GM19452 (cell line): ENCODE measurements at regions not wholly inside any gene's neighbourhood (a gene's known extent, or its start where the extent isn't known, plus 50 kb on each side); places are given as distances from the start of the nearest gene placed in this dataset.
"Not testable (repeated sequence)": the region's sequence is repeated elsewhere in the genome, so short reads cannot be mapped to it uniquely, and the experiment has no call there.

Source experiments
- ATAC-seq: cut with Tn5 transposase; IDR thresholded peaks from one replicate; pipeline ENCODE4 v1.9.1; 2021; ENCODE audit not compliant: unreplicated experiment

DNA sequence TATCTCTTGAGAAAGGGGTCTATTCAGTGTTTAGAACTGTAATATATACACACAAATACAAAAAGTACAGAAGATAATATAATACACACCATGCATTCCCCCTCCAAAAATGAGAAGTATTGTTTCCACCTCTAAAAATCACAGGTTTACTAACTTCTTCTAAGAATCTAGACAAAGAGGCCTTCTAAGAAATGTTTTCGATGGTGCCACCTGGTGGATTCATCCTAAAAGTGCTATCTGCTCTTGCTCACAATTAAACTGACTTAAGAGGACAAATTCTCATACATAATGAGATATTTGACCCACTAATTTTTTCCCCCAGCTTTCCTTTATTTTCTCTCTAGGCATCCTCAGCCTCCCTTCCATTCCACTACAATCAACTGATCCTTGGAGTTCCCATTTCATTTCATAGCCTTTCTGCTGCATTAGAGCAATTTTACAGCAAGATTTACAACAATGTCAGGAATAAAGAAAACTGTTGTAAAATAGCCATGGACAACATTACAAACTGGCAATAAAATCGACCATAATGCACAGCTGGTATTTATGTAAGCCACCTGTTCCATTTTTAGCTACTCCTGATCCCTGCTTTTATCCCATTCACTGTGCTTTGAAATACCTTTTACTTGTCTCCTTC is 124.6 kb downstream of the ARRDC4 start:
- no peak for ATAC-seq

DNA sequence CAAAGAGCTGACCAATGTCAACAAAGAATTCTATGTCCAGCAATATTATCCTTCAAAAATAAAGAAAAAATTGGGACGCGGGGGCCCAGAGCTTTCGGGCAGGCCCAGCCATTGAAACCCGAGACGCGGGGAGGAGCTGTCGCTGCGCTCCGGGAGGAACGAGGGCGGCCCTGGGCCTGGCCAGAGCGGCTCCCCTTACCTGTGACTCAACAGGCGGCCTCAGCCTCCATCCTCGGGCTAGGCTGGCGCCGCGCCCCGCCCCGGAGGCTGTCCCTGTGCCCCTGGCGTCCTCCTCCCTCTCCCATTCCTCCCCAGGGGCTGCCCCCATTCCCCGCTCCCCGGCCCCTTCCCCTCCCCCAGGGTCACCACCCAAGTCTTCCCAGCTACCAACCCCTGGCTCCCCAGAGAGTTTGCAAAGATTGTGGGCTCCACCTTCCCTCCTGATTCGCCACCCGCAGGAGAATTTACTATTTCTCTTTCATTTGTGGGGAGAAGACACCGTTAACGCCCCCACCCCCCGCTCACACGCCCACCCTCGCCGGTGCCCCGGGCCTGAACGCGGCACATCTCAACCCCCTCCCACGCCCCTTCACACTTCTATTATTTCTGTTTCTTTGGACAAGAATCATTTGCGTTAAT is 127.9 kb downstream of the ARRDC4 start:
- peak; percentile 66 for ATAC-seq

DNA sequence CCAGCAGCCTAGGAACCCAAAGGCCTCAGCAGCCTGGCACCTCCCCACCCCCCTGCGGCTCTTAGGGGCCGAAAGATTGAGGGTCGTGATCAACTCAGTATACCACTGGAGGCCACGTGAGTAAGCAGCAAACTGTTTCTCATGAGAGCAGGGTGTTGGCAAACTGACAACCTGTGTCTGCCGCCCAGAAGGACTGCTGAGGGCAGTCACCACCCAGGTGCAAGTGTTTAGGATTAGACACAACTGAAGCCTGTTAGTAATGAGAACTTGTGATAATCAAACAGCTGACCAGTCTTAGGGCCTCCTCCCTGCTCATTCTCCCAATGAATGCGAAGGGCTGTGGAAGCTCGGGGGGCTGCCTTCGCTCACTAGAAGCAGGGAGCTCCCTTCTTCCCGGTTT is 128.8 kb downstream of the ARRDC4 start:
- ATAC-seq: not testable (repeated sequence)

DNA sequence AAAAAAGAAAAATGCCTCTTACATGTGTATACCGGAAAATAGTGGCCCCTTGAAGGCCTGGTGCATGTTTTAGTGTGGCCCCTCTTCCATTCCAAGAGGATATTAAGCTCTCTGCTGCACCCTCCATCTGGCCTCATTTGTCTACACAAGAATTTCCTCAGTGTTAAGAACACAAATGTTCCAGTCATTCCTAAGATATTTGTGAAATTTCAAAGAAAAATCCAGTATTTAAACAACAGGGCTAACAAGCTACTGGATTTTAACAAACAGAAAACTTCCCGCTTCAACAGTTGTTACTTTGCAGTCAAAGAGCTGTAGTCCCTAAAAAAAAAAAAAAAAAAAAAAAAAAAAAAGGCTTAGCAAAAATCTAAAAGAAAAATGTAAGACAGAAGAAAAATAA is 137.5 kb downstream of the ARRDC4 start:
- not testable (repeated sequence) for ATAC-seq

DNA sequence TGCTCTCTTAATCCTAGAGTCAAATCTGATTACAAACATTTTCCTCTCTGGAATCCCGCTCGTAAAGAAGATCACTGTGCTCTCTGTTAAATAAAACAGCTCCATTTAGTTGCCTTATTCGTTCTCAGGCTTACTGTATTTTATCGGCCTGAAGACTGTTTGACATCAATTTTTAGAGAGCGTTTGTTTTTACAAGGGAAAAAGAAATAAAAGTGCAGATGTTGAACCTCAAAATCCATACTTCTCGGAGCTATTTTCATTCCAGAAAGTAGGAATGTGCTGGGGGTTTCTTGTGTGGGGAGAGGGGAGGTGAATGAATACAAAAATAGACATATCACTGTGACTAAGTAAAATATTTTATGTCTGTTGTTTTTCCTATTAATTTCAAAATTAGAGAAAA is 140.1 kb downstream of the ARRDC4 start:
- not testable (repeated sequence) for ATAC-seq

DNA sequence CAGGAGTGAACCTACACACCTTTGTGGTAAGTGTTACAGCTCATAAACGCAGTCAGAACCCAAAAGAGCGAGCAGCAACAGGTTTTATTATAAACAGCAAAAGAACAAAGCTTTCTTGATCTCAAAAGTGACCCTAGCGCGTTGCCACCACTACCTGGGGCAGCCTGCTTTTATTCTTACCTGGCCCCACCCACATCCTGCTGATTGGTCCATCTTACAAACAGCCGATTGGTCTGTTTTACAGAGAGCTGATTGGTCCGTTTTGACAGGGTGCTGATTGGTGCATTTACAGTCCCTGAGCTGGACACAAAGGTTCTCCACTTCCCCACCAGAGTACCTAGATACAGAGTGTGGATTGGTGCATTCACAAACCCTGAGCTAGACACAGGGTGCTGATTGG is 143.1 kb downstream of the ARRDC4 start:
- no peak for ATAC-seq

DNA sequence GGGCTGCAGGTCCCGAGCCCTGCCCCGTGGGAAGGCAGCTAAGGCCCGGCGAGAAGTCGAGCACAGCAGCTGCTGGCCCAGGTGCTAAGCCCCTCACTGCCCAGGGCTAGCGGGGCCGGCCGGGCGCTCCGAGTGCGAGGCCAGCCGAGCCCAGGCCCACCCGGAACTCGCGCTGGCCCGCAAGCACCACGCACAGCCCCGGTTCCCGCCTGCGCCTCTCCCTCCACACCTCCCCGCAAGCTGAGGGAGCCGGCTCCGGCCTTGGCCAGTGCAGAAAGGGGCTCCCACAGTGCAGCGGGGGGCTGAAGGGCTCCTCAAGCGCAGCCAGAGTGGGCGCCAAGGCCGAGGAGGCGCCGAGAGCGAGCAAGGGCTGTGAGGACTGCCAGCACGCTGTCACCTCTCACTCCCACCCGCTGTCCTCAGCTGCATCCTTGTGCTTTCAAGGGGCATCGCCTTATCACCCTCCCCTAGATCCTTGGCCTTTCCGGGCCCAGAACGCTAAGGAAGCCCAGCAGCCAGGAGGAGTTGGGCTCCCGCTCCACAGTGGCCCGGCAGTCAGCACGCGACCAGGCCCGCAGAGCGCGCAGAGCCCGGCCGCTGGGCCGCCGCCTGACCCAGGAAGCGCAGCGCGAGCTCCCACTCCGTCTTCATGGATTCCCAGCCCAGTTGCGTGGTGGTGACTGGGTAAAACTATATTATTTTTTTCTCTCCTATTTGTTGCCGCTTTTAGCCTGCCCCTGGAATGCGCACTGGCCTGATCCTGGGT is 144.1 kb downstream of the ARRDC4 start:
- ATAC-seq: not testable (repeated sequence)

DNA sequence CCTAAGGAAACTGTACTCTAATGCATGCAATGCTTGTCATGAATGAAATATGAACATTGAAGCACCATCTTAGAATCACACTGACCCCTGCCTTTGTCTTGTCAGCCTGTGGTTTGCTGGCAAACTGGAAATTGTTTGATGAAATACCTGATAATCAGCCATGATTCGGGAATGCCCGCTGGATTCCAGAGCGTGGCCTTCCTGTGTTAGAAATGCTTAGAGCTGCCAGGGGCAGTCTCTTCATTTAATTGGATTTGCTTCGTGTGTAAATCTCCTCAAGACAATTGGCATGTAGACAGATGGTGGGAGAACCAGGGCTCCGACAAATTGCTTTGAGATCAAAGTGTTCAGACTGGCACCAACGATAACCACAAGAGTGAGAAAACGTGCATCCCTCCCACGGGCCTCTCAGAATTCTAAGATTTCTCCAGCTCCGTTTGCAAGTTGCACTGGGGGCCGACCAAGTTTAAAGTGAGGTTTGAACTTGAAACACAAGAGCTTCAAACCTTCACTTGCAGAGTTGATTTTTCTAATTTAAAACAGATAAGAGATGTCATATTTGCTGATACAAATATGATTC is 146.2 kb downstream of the ARRDC4 start:
- ATAC-seq: not testable (repeated sequence)

DNA sequence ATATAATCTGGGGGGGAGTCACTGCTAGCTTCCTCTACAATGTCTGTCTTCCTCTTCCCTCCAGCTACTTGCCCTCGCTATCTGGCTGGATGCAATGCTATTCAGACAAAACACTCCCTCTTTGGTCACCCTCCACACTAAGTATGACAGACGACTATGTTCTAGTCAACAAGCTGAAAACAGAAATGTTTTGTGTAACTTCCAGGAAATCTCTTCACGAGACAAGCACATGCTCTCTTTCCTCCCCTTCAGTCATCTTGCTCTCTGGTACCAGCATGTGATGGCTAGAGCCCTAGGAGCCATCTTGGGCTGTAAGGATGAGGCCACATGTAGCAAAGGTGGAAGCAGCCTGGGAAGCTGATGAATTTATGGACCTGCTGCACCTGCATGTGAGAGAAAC is 151.3 kb downstream of the ARRDC4 start:
- no peak for ATAC-seq

DNA sequence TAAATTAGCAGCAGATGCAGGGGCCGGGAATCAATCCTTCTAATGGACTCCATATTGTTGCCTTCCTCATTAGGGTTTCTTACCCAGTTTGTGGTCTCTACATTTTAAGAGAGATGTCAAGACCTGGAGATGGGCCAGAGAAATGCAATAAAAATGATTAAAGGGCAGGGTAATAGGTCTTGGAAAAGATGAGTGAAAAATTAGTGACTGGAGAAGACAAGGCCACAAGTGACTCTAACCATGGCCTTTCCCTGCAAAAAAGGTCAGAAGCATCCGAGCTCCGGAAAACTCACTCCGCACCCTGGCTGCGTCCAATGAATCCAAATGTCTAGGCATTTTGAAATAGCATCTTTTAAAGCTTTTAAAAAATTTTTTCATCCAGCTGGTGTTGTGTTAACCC is 152.8 kb downstream of the ARRDC4 start:
- ATAC-seq: no peak

DNA sequence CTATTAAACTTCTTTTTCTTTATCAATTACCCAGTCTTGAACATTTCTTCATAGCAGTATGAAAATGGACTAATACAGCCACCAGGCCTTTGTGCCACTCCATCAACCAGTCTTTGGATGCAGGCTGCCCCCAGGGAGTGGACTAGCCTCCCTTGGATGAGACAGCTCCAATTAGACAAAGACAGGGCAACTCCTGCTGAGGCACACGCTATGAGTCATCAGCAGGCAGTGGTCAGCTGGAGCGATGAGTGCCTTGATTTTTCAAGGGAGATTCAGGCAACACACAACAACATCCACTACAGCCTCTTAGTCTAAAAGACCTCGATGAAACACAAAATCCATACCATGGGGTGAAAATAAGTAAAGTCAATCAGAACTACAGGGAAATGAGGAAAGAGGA is 160.1 kb downstream of the ARRDC4 start:
- no peak for ATAC-seq

DNA sequence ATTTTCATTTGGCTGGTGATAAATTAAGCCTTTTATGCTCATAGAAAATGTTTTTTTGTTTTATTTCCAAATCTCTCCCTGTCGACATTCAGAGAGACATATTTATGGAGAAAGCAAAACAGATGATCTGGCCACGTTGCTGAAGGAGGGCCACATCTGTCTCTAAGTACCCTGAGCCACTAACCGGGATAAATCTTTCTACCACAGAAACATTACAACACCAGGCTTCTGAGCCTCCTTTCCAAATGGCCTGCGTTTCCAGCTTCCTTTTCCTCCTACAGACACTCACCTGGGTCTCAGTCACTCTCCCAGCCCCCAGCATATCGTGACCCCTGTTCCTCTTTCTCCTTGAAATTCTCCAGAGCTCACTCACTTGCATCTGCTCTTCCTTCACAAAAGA is 161.0 kb downstream of the ARRDC4 start:
- ATAC-seq: no peak

DNA sequence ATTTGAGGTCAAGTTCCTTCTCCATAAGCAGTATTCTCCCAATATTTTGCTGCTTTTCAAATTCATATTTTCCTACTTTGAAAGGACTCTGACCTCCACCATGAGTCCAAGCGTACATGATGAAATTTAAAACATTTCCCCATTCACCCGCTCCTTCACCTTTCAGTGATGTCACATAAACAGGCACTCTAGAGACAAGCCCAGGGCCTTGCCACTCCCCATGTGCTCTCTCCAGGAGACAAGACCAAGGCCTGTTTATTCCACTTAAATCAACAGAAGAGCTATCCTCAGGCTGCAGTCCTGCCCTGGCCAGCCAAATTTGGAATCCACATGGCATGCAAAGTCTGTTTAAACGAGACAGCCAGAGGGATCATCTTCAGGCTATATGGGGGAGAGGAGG is 161.5 kb downstream of the ARRDC4 start:
- ATAC-seq: no peak

DNA sequence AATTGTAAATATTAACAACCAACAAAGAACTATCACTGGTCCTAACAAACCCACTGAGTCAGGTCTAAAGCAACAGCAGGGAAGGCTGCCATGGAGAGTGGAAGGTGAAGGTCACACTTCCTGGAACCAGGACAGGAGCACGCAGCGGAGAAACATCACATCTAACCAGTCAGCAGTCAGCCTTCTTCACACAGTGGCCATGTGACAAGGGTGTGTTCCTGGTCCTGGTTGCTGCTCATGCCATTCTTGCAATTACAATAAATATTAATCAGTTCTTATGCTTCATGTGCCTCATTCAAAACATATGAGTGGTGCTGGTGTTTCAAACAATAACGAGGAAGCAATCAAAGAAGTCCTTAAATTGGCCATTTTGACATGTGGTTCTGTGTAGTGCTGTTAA is 162.8 kb downstream of the ARRDC4 start:
- no peak for ATAC-seq

DNA sequence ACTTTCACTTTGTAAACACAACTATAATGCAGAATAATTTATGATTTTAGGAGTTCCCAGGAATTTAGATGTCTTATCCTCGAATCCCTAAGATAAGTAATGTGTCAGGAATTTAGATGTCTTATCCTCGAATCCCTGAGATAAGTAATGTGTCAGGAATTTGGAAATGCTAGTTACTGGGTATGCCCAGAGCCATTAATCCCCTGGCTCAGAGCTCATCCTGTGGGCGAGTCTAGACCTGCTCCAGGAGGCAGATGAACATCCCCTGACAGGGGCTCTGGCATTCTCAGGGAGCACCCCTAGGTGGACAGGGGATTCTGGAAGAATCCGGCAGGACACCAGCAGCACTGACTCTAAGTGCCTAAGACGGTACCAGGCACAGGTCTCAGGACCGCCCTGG is 163.3 kb downstream of the ARRDC4 start:
- ATAC-seq: no peak

DNA sequence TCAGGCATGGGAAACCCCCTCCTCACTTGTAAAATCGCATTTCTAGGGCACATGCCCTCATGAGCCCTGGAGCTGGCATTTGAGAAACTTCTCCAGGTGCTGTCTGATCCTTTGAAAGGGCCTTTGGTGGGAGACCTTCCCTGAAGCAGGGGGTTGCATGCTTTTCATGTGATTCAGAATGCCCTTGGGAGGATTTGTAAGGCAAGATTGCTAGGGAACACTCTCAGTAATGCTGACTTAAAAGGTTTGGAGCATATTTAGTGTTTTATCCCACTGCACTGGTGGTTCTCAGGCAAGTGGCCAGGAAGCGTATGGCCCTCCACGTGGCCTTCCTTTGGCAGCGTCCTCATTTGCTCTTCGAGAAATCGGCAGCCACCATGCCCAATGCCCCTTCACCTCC is 164.1 kb downstream of the ARRDC4 start:
- ATAC-seq: no peak

DNA sequence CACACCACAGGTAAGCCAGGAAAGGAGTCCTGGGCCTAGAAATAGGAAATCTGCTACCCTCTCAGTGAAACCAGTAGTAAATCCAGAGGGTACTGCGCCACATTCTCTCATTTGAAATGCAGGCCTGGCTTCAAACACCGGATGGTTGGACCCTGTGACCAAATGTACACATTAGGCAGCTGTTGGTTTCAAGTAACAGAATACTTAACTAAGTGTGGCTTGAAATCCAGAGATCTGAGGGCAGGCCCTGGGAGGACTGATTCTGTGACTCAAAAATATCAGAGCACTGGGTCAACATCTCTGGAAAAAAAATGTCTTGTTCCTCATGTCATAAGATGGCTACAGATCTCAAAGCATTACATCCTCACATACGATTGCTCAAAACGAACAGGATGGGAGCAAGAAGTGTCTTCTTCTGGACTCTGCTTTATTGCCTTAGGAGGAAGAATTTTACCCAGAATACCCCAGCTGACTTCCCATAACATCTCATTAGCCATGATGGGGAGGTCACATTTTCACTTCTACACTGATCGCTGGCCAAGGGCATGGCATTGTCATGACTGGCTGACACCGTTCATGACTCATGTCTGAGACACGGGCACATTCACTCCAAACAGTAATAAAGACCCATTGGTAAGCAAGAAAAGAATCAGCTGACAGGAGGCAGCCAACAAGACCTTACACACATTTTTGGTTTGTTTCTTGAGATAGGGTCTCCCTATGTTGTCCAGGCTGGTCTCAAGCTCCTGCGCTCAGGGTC is 166.0 kb downstream of the ARRDC4 start:
- no peak for ATAC-seq

DNA sequence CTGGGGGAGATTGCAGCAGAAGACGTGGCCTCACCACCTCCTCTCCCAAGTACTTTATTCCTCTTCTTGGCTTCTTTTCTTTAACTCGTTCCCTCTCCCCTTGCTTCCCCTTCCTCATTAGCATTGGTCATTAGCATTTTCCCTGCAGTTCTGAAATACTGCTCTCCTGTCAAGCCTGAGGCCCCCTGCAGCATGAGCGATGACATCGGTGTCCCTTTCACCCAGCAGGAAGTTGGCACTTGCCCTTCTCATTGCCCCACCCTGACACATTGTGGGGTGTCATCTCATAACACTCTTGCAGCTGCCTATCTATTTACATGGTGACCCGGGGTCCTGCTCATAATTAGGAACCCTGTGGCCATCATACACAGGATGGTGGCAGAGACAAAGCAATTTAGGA is 167.1 kb downstream of the ARRDC4 start:
- no peak for ATAC-seq

DNA sequence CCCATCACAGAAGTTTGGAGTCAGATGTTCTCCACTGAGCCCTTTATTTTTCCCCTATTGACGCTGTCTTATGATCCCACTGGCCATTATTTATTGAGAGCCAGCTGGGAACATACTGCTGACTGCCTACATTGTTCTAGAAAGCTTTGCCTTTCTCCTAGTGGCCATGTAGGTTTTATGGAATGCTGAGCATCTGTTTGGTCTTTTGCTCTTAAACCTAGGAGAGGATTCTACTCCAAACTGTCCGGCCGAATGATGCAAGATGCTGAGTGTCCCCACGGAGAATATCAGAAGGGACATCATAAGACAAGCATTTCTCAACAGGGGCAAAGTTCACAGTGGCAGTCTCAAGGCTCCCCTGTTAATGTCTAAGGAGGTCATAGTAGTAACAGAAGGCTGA is 171.4 kb downstream of the ARRDC4 start:
- no peak for ATAC-seq

DNA sequence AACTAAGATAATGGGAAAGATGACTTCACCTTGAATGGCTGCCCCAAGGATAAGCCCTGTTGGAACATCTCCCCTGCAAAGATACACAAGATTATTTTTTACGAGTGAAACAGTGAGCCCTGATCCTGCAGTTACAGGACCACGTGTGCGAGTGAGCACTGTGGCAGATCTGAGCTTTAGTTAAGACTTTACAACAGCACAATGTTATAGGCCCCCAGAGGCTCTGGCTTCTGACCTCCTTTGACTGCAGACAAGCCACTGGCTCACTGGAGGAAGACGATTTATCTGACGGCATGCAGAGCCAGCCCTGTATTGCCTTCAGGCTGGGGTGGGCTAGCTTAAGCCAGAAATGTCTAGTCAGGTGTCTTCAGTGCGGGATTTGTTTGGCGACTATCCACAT is 174.4 kb downstream of the ARRDC4 start:
- ATAC-seq: no peak

DNA sequence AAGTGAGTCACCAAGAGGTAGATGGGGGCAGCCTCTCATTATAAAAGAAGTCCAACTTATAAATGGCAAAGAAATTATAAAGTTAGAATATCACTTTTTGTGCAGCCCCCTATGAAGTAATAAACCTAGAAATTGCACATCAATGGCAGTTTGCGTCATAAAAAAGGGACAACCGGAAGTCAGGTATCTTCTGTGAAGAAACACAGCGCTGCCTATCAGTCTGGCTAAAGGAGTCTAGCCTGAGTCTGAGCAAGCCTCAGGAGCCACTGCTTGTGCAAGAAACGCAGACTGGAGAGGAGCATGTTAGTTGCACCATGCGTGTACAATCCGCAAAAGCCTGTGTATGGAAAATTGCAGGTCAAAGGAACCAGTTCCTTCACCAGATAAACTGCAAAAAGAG is 178.4 kb downstream of the ARRDC4 start:
- no peak for ATAC-seq
